Fibroblast of mammary gland (primary cell): ENCODE measurements at regions not wholly inside any gene's neighbourhood (a gene's known extent, or its start where the extent isn't known, plus 50 kb on each side); places are given as distances from the start of the nearest gene placed in this dataset.

Experiments used
- DNase-seq: peaks from one replicate; pipeline ENCODE4 v3.0.0-alpha.2; 2010; ENCODE audit warnings: low read depth
- H3K4me3 ChIP-seq: 2 replicates; pipeline ENCODE4 v1.5.1; 2011; ENCODE audit warnings: low read depth, mild to moderate bottlenecking, low read length, moderate library complexity; ENCODE audit not compliant: control insufficient read depth
- CTCF ChIP-seq: conservative IDR thresholded peaks from 2 replicates; pipeline ENCODE4 v1.5.1; 2011; ENCODE audit warnings: low read depth, low read length, inconsistent platforms; ENCODE audit not compliant: control insufficient read depth, insufficient read depth

GRCh38 chr5:89981021-89981420, 428.5 kb downstream of the CETN3 start:
- no peak for TF ChIP-seq CTCF
- DNase-seq = no peak
- H3K4me3 ChIP-seq = no peak overlapping the region

- no peak for DNase-seq
- no peak overlapping the region for H3K4me3 ChIP-seq
- no peak for TF ChIP-seq CTCF
These were observed 436.0 kb downstream of the CETN3 start for GRCh38 chr5:89973516-89973915.

DNA sequence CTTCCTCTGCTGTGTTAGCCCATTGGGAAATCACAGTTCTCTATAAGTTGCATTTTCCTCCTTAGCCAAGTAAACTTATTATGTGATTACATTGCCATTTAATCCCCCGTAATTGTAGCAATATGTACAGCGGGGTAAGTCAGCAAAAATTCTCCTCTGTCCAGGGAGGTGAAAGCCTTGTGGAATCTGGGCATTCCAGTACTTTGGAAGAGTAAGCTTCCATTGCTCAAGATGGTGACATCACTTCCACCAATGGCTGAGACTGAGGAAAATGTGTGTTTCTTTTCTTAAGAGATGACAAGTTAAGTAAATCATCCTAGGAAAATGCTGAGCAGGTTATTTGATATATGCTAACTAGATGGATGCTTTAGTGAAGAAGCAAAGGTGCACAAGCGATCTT, 436.7 kb downstream of the CETN3 start:
- no peak for TF ChIP-seq CTCF
- no peak overlapping the region for H3K4me3 ChIP-seq
- peak; percentile 79 for DNase-seq

GRCh38 chr5:89968958-89969381, 440.6 kb downstream of the CETN3 start:
- DNase-seq = peak; percentile 75
- no peak for TF ChIP-seq CTCF

GRCh38 chr5:89967771-89968444, 441.6 kb downstream of the CETN3 start:
- no peak for TF ChIP-seq CTCF
- DNase-seq = peak; percentile 76
- no peak overlapping the region for H3K4me3 ChIP-seq

More at GRCh38 chr5:89968958-89969381, 440.6 kb downstream of the CETN3 start:
- no peak overlapping the region for H3K4me3 ChIP-seq

GRCh38 chr5:89956838-89957237, 452.7 kb downstream of the CETN3 start:
- DNase-seq = no peak
- TF ChIP-seq CTCF = no peak
- no peak overlapping the region for H3K4me3 ChIP-seq

DNA sequence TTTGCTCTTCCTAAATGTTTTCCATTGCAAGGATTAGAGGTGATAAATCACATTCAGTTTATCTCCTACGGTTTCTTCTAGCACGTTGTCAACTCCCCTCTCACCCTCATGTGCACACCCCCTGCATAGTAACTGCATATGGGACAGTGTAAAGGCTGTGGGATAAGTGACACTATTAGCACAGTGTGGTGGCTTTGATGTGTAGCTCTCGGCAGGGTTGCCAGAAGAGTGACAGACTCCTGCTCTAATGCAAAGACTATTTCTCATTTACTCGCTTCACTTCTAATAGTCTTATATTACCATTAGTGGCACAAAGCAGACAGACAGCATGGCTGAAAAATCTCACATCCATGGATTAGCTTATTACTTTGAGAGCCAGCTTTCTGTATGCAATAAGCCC, 454.6 kb downstream of the CETN3 start:
- DNase-seq = no peak
- no peak for TF ChIP-seq CTCF
- H3K4me3 ChIP-seq = no peak overlapping the region
